Fibroblast of lung (primary cell): ENCODE measurements at regions not wholly inside any gene's neighbourhood (a gene's known extent, or its start where the extent isn't known, plus 50 kb on each side); places are given as distances from the start of the nearest gene placed in this dataset.
"Not testable (repeated sequence)": the region's sequence is repeated elsewhere in the genome, so short reads cannot be mapped to it uniquely, and the experiment has no call there.

Experiments
- DNase-seq, 2 donors: peaks; one replicate each; pipeline versions ENCODE4 v3.0.0 to v3.0.0-alpha.2; 2010; ENCODE audit warnings: low read depth in 2 of 2
- H2AFZ ChIP-seq: 2 replicates; pipeline ENCODE4 v1.5.1; 2012; ENCODE audit warnings: low read length, control low read depth, inconsistent platforms
- H3K27ac ChIP-seq: 2 replicates; pipeline ENCODE4 v1.5.1; 2011; ENCODE audit warnings: low read length, control low read depth; ENCODE audit not compliant: insufficient read depth
- H3K27me3 ChIP-seq: 2 replicates; pipeline ENCODE4 v1.5.1; 2011; ENCODE audit warnings: mild to moderate bottlenecking, low read length; ENCODE audit not compliant: control insufficient read depth, insufficient read depth
- H3K36me3 ChIP-seq: 2 replicates; pipeline ENCODE4 v1.5.1; 2011; ENCODE audit warnings: low read length; ENCODE audit not compliant: control insufficient read depth, insufficient read depth
- H3K4me1 ChIP-seq: 2 replicates; pipeline ENCODE4 v1.5.1; 2011; ENCODE audit warnings: low read length; ENCODE audit not compliant: control insufficient read depth, insufficient read depth; ENCODE audit errors: extremely low read depth
- H3K4me2 ChIP-seq: 2 replicates; pipeline ENCODE4 v1.5.1; 2011; ENCODE audit warnings: low read length, control low read depth; ENCODE audit not compliant: insufficient read depth; ENCODE audit errors: extremely low read depth
- H3K4me3 ChIP-seq, 4 experiments: fragments of 200-600 bp in 1 of 4; sonication (generic) in 1 of 4; replicated peaks in 1 of 4; 2 replicates each; pipeline ENCODE4 v1.5.1; 2011 to 2016; ENCODE audit warnings: low read length in 4 of 4, low read depth in 3 of 4, mild to moderate bottlenecking in 3 of 4, control low read depth in 2 of 4, inconsistent platforms in 1 of 4, mixed read lengths in 1 of 4; ENCODE audit not compliant: insufficient read depth in 1 of 4; ENCODE audit errors: control extremely low read depth in 1 of 4
- H3K79me2 ChIP-seq: 2 replicates; pipeline ENCODE4 v1.5.1; 2012; ENCODE audit warnings: mild to moderate bottlenecking, low read length, inconsistent platforms; ENCODE audit not compliant: control insufficient read depth, insufficient read depth
- H3K9ac ChIP-seq: 2 replicates; pipeline ENCODE4 v1.5.1; 2011; ENCODE audit warnings: mild to moderate bottlenecking, low read length, control low read depth; ENCODE audit not compliant: insufficient read depth
- H3K9me3 ChIP-seq: 2 replicates; pipeline ENCODE4 v1.5.1; 2012; ENCODE audit warnings: low read depth, low read length; ENCODE audit not compliant: control insufficient read depth, insufficient read depth
- H4K20me1 ChIP-seq: 2 replicates; pipeline ENCODE4 v1.5.1; 2011; ENCODE audit warnings: low read length; ENCODE audit not compliant: control insufficient read depth, insufficient read depth; ENCODE audit errors: extremely low read depth
- EZH2 ChIP-seq: IDR thresholded peaks from 2 replicates; pipeline ENCODE4 v1.5.1; 2012; ENCODE audit warnings: low read length, control low read depth, mild to moderate bottlenecking; ENCODE audit errors: missing control alignments
- TF ChIP-seq, protein P1 (sequence below), 2 donors: IDR thresholded peaks in 1 of 2; conservative IDR thresholded peaks in 1 of 2; 1 replicate in 1 of 2; 2 replicates in 1 of 2; pipeline ENCODE4 v1.5.1; 2011 to 2012; ENCODE audit warnings: low read length in 2 of 2, control low read depth in 1 of 2, inconsistent platforms in 1 of 2, low read depth in 1 of 2, mild to moderate bottlenecking in 1 of 2

DNA sequence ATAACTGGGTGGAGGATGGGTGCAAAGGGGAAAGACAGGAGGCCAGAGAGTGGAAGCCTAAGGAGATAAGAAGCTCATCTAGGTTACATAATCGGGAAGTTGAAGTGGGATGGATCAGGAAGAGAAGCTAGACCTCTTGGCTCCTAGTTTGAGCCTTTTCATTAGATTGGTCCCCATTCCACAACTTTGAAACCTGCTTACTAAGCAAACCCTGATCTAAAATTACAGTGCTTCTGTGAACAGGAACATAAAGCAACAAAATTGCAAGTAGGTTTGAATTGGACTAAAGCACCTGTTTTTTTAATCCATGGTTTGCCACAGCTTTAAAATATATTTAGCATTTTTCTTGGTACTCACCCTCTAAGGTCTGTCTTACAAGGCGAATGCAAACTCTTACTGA, 80.4 kb upstream of the EED start:
- Histone ChIP-seq H3K4me3 (no peak overlapping the region), H3K4me2 (no peak overlapping the region), H3K4me1 (peaks cover 10% of the 10 kb centered on the region), H3K9ac (no peak overlapping the region), H3K9me3 (no peaks in the 10 kb centered on the region), H3K27ac (no peak overlapping the region), H3K36me3 (no peaks in the 10 kb centered on the region), H4K20me1 (no peaks in the 10 kb centered on the region), H3K79me2 (no peaks in the 10 kb centered on the region), H3K27me3 (no peaks in the 10 kb centered on the region), H2AFZ (no peak overlapping the region)
- DNase-seq, result no peak
- no peak for TF ChIP-seq EZH2
- TF ChIP-seq, protein P1, sequence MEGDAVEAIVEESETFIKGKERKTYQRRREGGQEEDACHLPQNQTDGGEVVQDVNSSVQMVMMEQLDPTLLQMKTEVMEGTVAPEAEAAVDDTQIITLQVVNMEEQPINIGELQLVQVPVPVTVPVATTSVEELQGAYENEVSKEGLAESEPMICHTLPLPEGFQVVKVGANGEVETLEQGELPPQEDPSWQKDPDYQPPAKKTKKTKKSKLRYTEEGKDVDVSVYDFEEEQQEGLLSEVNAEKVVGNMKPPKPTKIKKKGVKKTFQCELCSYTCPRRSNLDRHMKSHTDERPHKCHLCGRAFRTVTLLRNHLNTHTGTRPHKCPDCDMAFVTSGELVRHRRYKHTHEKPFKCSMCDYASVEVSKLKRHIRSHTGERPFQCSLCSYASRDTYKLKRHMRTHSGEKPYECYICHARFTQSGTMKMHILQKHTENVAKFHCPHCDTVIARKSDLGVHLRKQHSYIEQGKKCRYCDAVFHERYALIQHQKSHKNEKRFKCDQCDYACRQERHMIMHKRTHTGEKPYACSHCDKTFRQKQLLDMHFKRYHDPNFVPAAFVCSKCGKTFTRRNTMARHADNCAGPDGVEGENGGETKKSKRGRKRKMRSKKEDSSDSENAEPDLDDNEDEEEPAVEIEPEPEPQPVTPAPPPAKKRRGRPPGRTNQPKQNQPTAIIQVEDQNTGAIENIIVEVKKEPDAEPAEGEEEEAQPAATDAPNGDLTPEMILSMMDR (conservative IDR thresholded peaks at IDR 0.05 in 1 of 2, IDR thresholded peaks at IDR 0.05 in 1 of 2; ENCODE audit: low read depth in 1 of 2, low read length in 2 of 2), result no peak

DNA sequence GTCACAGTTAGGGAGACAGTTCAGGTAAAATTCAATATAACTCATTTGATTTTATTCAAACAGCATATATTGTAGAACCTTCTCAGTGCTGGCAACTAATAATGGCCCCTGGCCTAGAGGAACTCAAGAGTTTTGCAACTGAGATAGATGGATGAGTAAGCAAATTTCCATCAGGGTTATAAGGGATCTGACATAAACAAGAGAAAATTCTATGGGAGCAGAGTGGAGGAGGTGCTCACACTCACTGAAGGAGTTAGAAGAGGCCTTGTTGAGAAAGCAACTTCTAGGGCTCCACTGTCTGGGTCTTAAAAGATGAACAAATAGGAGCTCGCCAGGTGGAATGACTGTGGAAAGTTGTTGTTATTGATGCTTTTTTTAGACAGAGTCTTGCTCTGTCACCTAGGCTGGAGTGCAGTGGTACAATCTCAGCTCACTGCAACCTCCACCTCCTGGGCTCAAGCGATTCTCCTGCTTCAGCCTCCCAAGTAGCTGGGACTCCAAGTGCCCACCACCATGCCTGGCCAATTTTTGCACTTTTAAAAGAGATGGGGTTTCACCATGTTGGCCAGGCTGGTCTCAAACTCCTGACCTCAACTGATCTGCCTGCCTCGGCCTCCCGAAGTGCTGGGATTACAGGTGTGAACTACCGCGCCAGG, 81.2 kb upstream of the EED start:
- not testable (repeated sequence) for H3K9me3 ChIP-seq, H3K9ac ChIP-seq, H3K79me2 ChIP-seq, H3K4me3 ChIP-seq, H3K36me3 ChIP-seq, H4K20me1 ChIP-seq, H3K27ac ChIP-seq, H3K27me3 ChIP-seq, H2AFZ ChIP-seq
- Histone ChIP-seq H3K4me1 (peaks cover 10% of the 10 kb centered on the region), H3K4me2 (peak overlapping the region; percentile 45)
- peak; percentile 68 to 90 for DNase-seq

DNA sequence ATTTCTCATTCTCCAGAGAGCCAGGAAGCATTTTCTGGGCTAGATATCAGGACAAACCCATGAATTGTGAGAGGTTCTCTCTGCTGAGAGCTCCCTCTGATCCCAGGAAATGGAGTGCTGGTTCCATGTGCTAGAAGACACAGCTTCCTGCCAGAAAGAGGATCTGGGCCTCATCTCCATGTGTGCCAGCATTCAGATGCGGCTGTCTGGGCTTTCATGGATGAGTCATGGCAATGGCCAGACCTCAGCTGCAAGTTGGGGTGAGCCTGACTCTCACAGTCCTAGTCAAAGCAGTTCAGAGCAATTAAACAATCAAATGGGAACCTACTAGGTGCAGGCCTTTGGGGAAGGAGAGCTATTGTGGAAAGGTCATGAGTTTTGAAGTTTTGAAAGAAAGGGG, 82.3 kb upstream of the EED start:
- H3K27ac ChIP-seq, result peak overlapping the region; percentile 48
- H3K79me2 ChIP-seq, result no peaks in the 10 kb centered on the region
- H3K27me3 ChIP-seq, result no peaks in the 10 kb centered on the region
- no peaks in the 10 kb centered on the region for H3K9me3 ChIP-seq
- H4K20me1 ChIP-seq, result no peaks in the 10 kb centered on the region
- peak; percentile 83 to 92 for DNase-seq
- no peak overlapping the region for H3K4me3 ChIP-seq
- no peaks in the 10 kb centered on the region for H3K36me3 ChIP-seq
- no peak overlapping the region for H3K4me2 ChIP-seq
- no peak overlapping the region for H3K9ac ChIP-seq
- peak overlapping the region; percentile 73 for H2AFZ ChIP-seq
- peaks cover 10% of the 10 kb centered on the region for H3K4me1 ChIP-seq
- TF ChIP-seq, protein P1 (conservative IDR thresholded peaks at IDR 0.05 in 1 of 2, IDR thresholded peaks at IDR 0.05 in 1 of 2; ENCODE audit: low read depth in 1 of 2, low read length in 2 of 2), result no peak
- TF ChIP-seq EZH2, result no peak
